Panc1 (cell line): ENCODE measurements at regions not wholly inside any gene's neighbourhood (a gene's known extent, or its start where the extent isn't known, plus 50 kb on each side); places are given as distances from the start of the nearest gene placed in this dataset.

Experiments
- POLR2AphosphoS5 ChIP-seq: IDR thresholded peaks from 2 replicates; pipeline ENCODE4 v1.6.1; 2012; ENCODE audit warnings: mild to moderate bottlenecking, low read depth, low read length, moderate library complexity
- TCF7L2 ChIP-seq: IDR thresholded peaks from 2 replicates; pipeline ENCODE4 v1.6.1; 2011; ENCODE audit warnings: mild to moderate bottlenecking, low read depth, low read length, inconsistent platforms
- TF ChIP-seq, protein P1 (sequence below): fragments of 450-650 bp; IDR thresholded peaks from 2 replicates; pipeline ENCODE4 v1.5.1; 2017; ENCODE audit warnings: mild to moderate bottlenecking

DNA sequence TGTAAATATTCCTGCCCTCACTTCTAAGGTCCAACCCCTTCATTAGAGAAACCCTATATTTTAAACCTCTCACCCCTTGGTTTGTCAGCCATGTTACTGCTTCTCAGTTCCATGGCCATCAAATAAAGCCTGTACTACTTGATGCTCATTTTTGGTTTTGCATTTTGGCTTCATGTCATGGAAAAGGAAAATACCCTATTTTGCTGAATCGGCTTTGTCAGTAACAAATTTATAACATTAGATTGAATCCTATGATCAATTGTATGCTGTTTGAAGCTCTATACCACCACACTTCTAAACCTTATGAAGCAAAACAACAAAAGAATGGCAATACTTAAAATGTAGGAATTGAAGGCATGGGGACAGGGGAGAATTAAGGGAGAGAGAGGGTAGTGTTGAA lies 333.1 kb downstream of the ETV1 start:
- TF ChIP-seq, protein P1, sequence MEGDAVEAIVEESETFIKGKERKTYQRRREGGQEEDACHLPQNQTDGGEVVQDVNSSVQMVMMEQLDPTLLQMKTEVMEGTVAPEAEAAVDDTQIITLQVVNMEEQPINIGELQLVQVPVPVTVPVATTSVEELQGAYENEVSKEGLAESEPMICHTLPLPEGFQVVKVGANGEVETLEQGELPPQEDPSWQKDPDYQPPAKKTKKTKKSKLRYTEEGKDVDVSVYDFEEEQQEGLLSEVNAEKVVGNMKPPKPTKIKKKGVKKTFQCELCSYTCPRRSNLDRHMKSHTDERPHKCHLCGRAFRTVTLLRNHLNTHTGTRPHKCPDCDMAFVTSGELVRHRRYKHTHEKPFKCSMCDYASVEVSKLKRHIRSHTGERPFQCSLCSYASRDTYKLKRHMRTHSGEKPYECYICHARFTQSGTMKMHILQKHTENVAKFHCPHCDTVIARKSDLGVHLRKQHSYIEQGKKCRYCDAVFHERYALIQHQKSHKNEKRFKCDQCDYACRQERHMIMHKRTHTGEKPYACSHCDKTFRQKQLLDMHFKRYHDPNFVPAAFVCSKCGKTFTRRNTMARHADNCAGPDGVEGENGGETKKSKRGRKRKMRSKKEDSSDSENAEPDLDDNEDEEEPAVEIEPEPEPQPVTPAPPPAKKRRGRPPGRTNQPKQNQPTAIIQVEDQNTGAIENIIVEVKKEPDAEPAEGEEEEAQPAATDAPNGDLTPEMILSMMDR, result no peak
- no peak for TF ChIP-seq POLR2AphosphoS5
- TF ChIP-seq TCF7L2, result no peak
